ENCODE measurements at regions not wholly inside any gene's neighbourhood (a gene's known extent, or its start where the extent isn't known, plus 50 kb on each side); places are given as distances from the start of the nearest gene placed in this dataset.

GRCh38 chrX:39144323-39144722 is 343.1 kb downstream of the MID1IP1 start:
- TF ChIP-seq CTCF (IDR thresholded peaks at IDR 0.05) = no peak

GRCh38 chrX:39144956-39145355 is 343.7 kb downstream of the MID1IP1 start:
- Mint-ChIP-seq H3K4me3 (no peak overlapping the region), H3K4me1 (peaks cover 13% of the 10 kb centered on the region), H3K27me3 (ENCODE audit: low read depth, poor library complexity) (no peaks in the 10 kb centered on the region), H3K9me3 (peaks cover 43% of the 10 kb centered on the region), H3K36me3 (ENCODE audit: low read depth) (no peaks in the 10 kb centered on the region), H3K27ac (no peak overlapping the region)
- DNase-seq = no peak
- TF ChIP-seq CTCF (IDR thresholded peaks at IDR 0.05) = no peak

More at GRCh38 chrX:39144323-39144722, 343.1 kb downstream of the MID1IP1 start:
- H3K27me3 Mint-ChIP-seq (ENCODE audit: low read depth, poor library complexity) = no peaks in the 10 kb centered on the region
- DNase-seq = no peak
- no peaks in the 10 kb centered on the region for H3K36me3 Mint-ChIP-seq (ENCODE audit: low read depth)
- peaks cover 7% of the 10 kb centered on the region for H3K4me1 Mint-ChIP-seq
- no peak overlapping the region for H3K27ac Mint-ChIP-seq
- peaks cover 47% of the 10 kb centered on the region for H3K9me3 Mint-ChIP-seq
- no peak overlapping the region for H3K4me3 Mint-ChIP-seq

GRCh38 chrX:39145859-39146258 is 344.6 kb downstream of the MID1IP1 start:
- no peak for TF ChIP-seq CTCF (IDR thresholded peaks at IDR 0.05)
- H3K27me3 Mint-ChIP-seq (ENCODE audit: low read depth, poor library complexity) = no peaks in the 10 kb centered on the region
- no peak overlapping the region for H3K27ac Mint-ChIP-seq
- H3K9me3 Mint-ChIP-seq = peaks cover 38% of the 10 kb centered on the region
- H3K4me1 Mint-ChIP-seq = peaks cover 21% of the 10 kb centered on the region
- no peak for DNase-seq
- no peak overlapping the region for H3K4me3 Mint-ChIP-seq
- H3K36me3 Mint-ChIP-seq (ENCODE audit: low read depth) = no peaks in the 10 kb centered on the region

- Mint-ChIP-seq H3K4me3 (no peak overlapping the region), H3K9me3 (peaks cover 21% of the 10 kb centered on the region), H3K27ac (no peak overlapping the region), H3K27me3 (ENCODE audit: low read depth, poor library complexity) (no peaks in the 10 kb centered on the region), H3K4me1 (peaks cover 14% of the 10 kb centered on the region), H3K36me3 (ENCODE audit: low read depth) (no peaks in the 10 kb centered on the region)
- peak; percentile 75 for TF ChIP-seq CTCF (IDR thresholded peaks at IDR 0.05)
- peak; percentile 71 for DNase-seq
These were observed 348.5 kb downstream of the MID1IP1 start for GRCh38 chrX:39149761-39150160.

- Mint-ChIP-seq H3K27me3 (ENCODE audit: low read depth, poor library complexity) (no peaks in the 10 kb centered on the region), H3K4me1 (peaks cover 14% of the 10 kb centered on the region), H3K4me3 (no peak overlapping the region), H3K36me3 (ENCODE audit: low read depth) (no peaks in the 10 kb centered on the region), H3K27ac (no peak overlapping the region), H3K9me3 (peaks cover 17% of the 10 kb centered on the region)
- TF ChIP-seq CTCF (IDR thresholded peaks at IDR 0.05) = no peak
- DNase-seq = no peak
These were observed 349.0 kb downstream of the MID1IP1 start for GRCh38 chrX:39150220-39150619.

- Mint-ChIP-seq H3K36me3 (ENCODE audit: low read depth) (no peaks in the 10 kb centered on the region), H3K9me3 (peaks cover 14% of the 10 kb centered on the region), H3K27me3 (ENCODE audit: low read depth, poor library complexity) (no peaks in the 10 kb centered on the region), H3K4me3 (no peak overlapping the region), H3K27ac (no peak overlapping the region), H3K4me1 (peaks cover 14% of the 10 kb centered on the region)
- TF ChIP-seq CTCF (IDR thresholded peaks at IDR 0.05) = no peak
- no peak for DNase-seq
These were observed 349.4 kb downstream of the MID1IP1 start for GRCh38 chrX:39150621-39151020.

Measured in nephron progenitor cell (in vitro differentiated cells).